ENCODE measurements at regions not wholly inside any gene's neighbourhood (a gene's known extent, or its start where the extent isn't known, plus 50 kb on each side); places are given as distances from the start of the nearest gene placed in this dataset.
"Not testable (repeated sequence)": the region's sequence is repeated elsewhere in the genome, so short reads cannot be mapped to it uniquely, and the experiment has no call there.

DNA sequence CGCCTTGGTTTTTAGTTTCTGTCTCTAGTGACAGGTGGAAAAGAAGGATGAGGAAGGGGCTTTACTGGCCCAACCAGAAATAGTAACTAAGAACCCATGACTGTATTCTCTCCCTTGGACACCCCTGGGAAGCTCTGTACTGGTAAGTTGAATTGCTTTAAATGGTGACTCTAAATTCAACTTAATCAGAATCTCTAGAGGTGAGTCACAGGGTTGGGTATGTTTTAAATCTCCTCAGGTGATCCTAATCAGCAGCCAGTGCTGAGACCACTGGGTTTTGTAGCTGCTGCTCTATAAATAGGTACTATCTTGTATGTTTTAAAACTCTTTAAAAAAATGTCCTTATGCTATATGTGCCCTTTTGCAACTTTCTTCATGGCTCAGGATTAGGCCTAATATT is 314.0 kb upstream of the ECI2 start:
- H3K36me3 Mint-ChIP-seq (ENCODE audit: low read depth): no peaks in the 10 kb centered on the region
- no peaks in the 10 kb centered on the region for H3K9me3 Mint-ChIP-seq
- H3K4me3 Mint-ChIP-seq: no peak overlapping the region
- H3K4me1 Mint-ChIP-seq (ENCODE audit: low read depth): peaks cover 5% of the 10 kb centered on the region
- H3K27me3 Mint-ChIP-seq: peaks cover 5% of the 10 kb centered on the region
- intact Hi-C loops (cut with micrococcal nuclease): no loop called here
- H3K27ac Mint-ChIP-seq: no peak overlapping the region

DNA sequence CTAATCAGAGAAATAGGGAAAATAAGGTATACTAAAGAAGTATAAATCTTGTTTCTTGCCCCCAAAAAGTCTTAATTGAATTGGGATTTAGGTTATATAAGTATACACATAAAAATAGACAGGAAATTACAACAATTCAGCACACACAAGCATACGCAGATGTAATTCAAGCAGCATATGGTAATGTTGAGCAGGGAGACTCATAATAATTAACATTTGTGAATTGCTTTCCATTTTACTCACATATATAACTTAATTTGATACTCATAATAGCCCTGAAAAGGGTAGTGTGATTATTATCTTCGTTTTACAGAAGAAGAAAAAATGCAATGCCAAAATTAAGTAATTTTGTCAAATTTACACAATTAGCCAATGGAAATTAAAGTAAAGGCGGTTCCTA is 313.5 kb upstream of the ECI2 start:
- intact Hi-C loops (cut with micrococcal nuclease): no loop called here
- H3K9me3 Mint-ChIP-seq: no peaks in the 10 kb centered on the region
- H3K27ac Mint-ChIP-seq: no peak overlapping the region
- peaks cover 4% of the 10 kb centered on the region for H3K27me3 Mint-ChIP-seq
- H3K4me3 Mint-ChIP-seq: no peak overlapping the region
- peaks cover 5% of the 10 kb centered on the region for H3K4me1 Mint-ChIP-seq (ENCODE audit: low read depth)
- H3K36me3 Mint-ChIP-seq (ENCODE audit: low read depth): no peaks in the 10 kb centered on the region

- Mint-ChIP-seq H3K27ac (no peak overlapping the region), H3K9me3 (no peaks in the 10 kb centered on the region), H3K4me3 (no peak overlapping the region), H3K27me3 (peaks cover 3% of the 10 kb centered on the region), H3K4me1 (ENCODE audit: low read depth) (peaks cover 5% of the 10 kb centered on the region), H3K36me3 (ENCODE audit: low read depth) (no peaks in the 10 kb centered on the region)
- intact Hi-C loops (cut with micrococcal nuclease): no loop called here
Measured at GRCh38 chr6:4447639-4448330, 312.4 kb upstream of the ECI2 start.

DNA sequence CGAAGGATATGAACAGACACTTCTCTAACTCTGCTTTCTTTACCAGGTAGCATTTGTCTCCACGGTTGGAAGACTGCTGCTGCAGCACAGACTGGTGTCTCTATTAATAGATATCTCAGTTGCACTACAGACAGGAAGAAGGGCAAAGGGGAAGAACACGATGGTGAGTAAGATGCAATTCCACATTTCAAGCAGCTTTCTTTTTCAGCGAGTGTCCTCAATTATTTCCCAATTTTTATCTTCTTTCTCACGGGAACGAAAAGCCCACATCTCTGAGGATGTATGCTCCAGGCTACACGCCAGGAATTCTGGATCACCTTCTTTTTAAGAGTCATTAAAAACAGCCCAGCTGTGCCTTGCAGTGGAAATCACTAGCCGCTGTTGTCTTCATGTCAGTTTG is 311.6 kb upstream of the ECI2 start:
- Mint-ChIP-seq H3K27me3 (peaks cover 1% of the 10 kb centered on the region), H3K4me1 (ENCODE audit: low read depth) (peaks cover 5% of the 10 kb centered on the region), H3K9me3 (no peaks in the 10 kb centered on the region), H3K36me3 (ENCODE audit: low read depth) (no peaks in the 10 kb centered on the region), H3K4me3 (no peak overlapping the region), H3K27ac (no peak overlapping the region)
- intact Hi-C loops (cut with micrococcal nuclease): no loop called here

DNA sequence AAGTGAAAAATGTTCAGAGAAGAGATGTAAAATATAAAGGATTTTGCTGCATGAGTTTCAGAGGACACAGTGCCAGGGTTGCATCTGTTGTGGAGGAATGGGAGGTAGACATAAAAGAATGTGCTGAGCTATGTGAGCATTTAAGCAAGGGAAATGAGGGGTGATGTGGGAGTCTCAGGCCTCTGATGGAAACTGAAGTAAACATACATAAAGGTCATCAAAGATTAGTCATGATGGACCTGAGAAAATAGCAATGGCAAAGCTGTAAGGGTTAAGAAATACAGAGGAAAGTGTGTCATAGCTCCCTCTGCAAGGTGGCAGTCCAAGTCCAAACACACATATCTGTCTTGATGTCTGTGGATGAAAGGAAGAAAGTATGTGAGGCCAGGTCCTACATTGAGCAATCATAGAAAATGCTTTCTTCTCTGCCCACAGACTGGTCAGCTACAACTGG is 306.6 kb upstream of the ECI2 start:
- Mint-ChIP-seq H3K4me1 (ENCODE audit: low read depth) (peaks cover 4% of the 10 kb centered on the region), H3K27ac (no peak overlapping the region), H3K27me3 (peaks cover 2% of the 10 kb centered on the region), H3K9me3 (no peaks in the 10 kb centered on the region), H3K4me3 (no peak overlapping the region), H3K36me3 (ENCODE audit: low read depth) (no peaks in the 10 kb centered on the region)
- intact Hi-C loops (cut with micrococcal nuclease): no loop called here

DNA sequence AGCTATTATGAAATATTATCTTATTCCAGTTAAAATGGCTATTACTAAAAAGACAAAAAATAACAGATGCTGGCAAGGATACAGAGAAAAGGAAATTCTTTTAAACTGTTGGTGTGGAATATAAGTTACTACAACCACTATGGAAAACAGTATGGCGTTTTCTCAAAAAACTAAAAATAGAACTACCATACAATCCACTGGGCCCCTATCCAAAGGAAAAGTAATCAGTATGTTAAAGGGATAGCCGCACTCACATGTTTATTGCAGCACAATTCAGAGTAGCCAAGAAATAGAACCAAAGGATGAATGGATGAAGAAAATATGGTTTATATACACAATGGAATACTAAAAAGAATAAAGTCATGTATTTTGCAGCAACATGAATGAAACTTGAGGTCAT is 303.8 kb upstream of the ECI2 start:
- Mint-ChIP-seq H3K27ac (no peak overlapping the region), H3K36me3 (ENCODE audit: low read depth) (no peaks in the 10 kb centered on the region), H3K9me3 (no peaks in the 10 kb centered on the region), H3K27me3 (peaks cover 2% of the 10 kb centered on the region), H3K4me1 (ENCODE audit: low read depth) (no peaks in the 10 kb centered on the region), H3K4me3 (no peak overlapping the region)
- intact Hi-C loops (cut with micrococcal nuclease): no loop called here

DNA sequence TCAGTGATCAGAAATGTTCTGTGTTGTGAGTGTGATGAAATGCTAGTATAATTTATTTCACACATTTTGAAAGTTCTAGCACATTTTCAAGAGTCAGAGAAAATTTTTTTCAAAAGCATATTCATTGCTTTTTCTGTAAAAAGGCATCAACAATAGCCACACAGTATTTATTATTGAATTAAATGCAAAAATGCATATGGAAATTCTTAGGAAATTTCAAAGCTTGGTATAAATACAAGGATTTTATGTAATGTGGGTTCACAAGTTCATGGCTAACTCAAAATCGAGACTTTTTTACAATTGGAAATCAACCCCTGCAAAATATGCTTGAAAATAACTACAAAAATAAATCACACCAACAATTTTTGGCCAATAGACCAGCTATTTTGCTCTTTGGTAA is 302.0 kb upstream of the ECI2 start:
- no peaks in the 10 kb centered on the region for H3K4me1 Mint-ChIP-seq (ENCODE audit: low read depth)
- H3K27ac Mint-ChIP-seq: no peak overlapping the region
- no peaks in the 10 kb centered on the region for H3K36me3 Mint-ChIP-seq (ENCODE audit: low read depth)
- peaks cover 5% of the 10 kb centered on the region for H3K27me3 Mint-ChIP-seq
- H3K9me3 Mint-ChIP-seq: no peaks in the 10 kb centered on the region
- intact Hi-C loops (cut with micrococcal nuclease): no loop called here
- H3K4me3 Mint-ChIP-seq: no peak overlapping the region

DNA sequence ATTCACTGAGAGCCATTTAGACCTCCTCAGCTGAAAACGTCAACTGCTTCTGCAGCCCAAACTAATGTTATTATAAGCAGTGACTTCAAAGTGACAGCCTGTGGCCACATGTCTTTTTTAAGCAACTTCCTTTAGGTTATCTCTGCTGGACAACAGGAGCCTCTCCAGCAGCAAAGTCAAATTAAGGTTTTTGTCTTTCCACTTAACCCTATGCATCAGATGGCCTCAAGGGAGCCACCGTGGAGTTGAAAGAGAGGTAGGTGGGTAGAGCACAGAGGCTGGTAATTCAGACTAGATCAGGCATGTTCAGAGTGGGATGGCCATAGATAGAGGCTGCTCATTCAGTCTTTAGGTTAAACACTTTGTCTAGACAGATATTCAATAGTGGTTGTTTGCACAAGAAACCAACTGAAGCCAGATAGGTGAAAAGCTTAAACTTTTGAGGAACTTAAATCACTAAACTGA is 300.6 kb upstream of the ECI2 start:
- Mint-ChIP-seq H3K36me3 (ENCODE audit: low read depth) (no peaks in the 10 kb centered on the region), H3K4me3 (no peak overlapping the region), H3K27me3 (peaks cover 5% of the 10 kb centered on the region), H3K27ac (no peak overlapping the region), H3K9me3 (no peaks in the 10 kb centered on the region), H3K4me1 (ENCODE audit: low read depth) (no peaks in the 10 kb centered on the region)
- intact Hi-C loops (cut with micrococcal nuclease): no loop called here

- peaks cover 5% of the 10 kb centered on the region for H3K27me3 Mint-ChIP-seq
- no peaks in the 10 kb centered on the region for H3K4me1 Mint-ChIP-seq (ENCODE audit: low read depth)
- H3K4me3 Mint-ChIP-seq: no peak overlapping the region
- intact Hi-C loops (cut with micrococcal nuclease): no loop called here
- H3K36me3 Mint-ChIP-seq (ENCODE audit: low read depth): no peaks in the 10 kb centered on the region
- H3K9me3 Mint-ChIP-seq: peaks cover 4% of the 10 kb centered on the region
- no peak overlapping the region for H3K27ac Mint-ChIP-seq
Measured at GRCh38 chr6:4434655-4435054, 299.3 kb upstream of the ECI2 start.

DNA sequence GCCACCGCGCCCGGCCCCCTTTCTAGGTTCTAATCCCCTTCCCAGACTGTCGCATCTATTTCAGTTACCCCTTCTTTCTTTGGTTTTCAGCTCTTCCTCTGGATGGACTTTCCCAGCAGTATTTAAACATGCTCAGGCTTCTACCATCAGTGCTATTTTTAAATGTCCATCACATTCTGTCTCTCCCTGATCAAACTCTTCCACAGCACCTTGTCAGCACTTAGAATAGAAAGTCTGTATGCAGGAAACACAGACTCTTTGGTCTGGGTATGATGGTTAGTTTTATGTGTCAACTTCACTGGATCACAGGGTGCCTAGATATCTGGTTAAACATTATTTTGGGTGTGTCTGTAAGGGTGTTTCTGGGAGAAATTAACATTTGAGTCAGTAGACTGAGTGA is 297.8 kb upstream of the ECI2 start:
- Mint-ChIP-seq H3K4me3 (no peak overlapping the region), H3K27ac (no peak overlapping the region), H3K9me3 (peaks cover 17% of the 10 kb centered on the region), H3K27me3 (peaks cover 3% of the 10 kb centered on the region), H3K4me1 (ENCODE audit: low read depth) (no peaks in the 10 kb centered on the region), H3K36me3 (ENCODE audit: low read depth) (no peaks in the 10 kb centered on the region)
- intact Hi-C loops (cut with micrococcal nuclease): no loop called here

GRCh38 chr6:4426968-4427367 is 291.6 kb upstream of the ECI2 start:
- Mint-ChIP-seq H3K4me1 (ENCODE audit: low read depth) (no peaks in the 10 kb centered on the region), H3K9me3 (peaks cover 26% of the 10 kb centered on the region), H3K27ac (no peak overlapping the region), H3K27me3 (no peaks in the 10 kb centered on the region), H3K4me3 (no peak overlapping the region), H3K36me3 (ENCODE audit: low read depth) (no peaks in the 10 kb centered on the region)
- intact Hi-C loops (cut with micrococcal nuclease): no loop called here

- intact Hi-C loops (cut with micrococcal nuclease): no loop called here
- no peaks in the 10 kb centered on the region for H3K4me1 Mint-ChIP-seq (ENCODE audit: low read depth)
- H3K27me3 Mint-ChIP-seq: no peaks in the 10 kb centered on the region
- no peaks in the 10 kb centered on the region for H3K36me3 Mint-ChIP-seq (ENCODE audit: low read depth)
- H3K27ac Mint-ChIP-seq: no peak overlapping the region
- H3K9me3 Mint-ChIP-seq: peaks cover 9% of the 10 kb centered on the region
- H3K4me3 Mint-ChIP-seq: no peak overlapping the region
Measured at GRCh38 chr6:4421837-4422236, 286.5 kb upstream of the ECI2 start.

GRCh38 chr6:4420160-4420865 is 284.9 kb upstream of the ECI2 start:
- no peaks in the 10 kb centered on the region for H3K27me3 Mint-ChIP-seq
- H3K36me3 Mint-ChIP-seq (ENCODE audit: low read depth): no peaks in the 10 kb centered on the region
- H3K4me1 Mint-ChIP-seq (ENCODE audit: low read depth): no peaks in the 10 kb centered on the region
- H3K9me3 Mint-ChIP-seq: peaks cover 9% of the 10 kb centered on the region
- H3K4me3 Mint-ChIP-seq: no peak overlapping the region
- intact Hi-C loops (cut with micrococcal nuclease): no loop called here
- H3K27ac Mint-ChIP-seq: no peak overlapping the region

DNA sequence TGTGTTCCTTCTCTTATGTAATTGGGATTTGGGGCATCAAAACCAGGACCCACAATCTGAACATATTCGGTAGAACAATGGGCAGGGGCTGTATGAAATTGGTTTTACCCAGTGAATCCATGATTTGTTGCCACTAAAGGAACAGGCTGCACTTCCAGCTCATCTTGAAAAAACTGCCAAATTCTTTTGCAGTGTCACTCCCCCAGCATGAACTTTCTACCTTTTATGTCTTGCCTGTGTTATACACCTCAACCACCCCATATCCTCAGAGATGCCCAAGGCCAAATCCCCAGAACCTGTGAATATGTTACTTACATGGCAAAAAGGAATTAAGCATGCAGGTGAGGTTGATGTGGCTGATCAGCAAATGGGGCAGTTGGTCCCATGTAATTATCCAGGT is 280.2 kb upstream of the ECI2 start:
- H3K27ac Mint-ChIP-seq: no peak overlapping the region
- H3K9me3 Mint-ChIP-seq: no peaks in the 10 kb centered on the region
- no peaks in the 10 kb centered on the region for H3K4me1 Mint-ChIP-seq (ENCODE audit: low read depth)
- H3K4me3 Mint-ChIP-seq: no peak overlapping the region
- no peaks in the 10 kb centered on the region for H3K27me3 Mint-ChIP-seq
- H3K36me3 Mint-ChIP-seq (ENCODE audit: low read depth): no peaks in the 10 kb centered on the region
- intact Hi-C loops (cut with micrococcal nuclease): no loop called here

DNA sequence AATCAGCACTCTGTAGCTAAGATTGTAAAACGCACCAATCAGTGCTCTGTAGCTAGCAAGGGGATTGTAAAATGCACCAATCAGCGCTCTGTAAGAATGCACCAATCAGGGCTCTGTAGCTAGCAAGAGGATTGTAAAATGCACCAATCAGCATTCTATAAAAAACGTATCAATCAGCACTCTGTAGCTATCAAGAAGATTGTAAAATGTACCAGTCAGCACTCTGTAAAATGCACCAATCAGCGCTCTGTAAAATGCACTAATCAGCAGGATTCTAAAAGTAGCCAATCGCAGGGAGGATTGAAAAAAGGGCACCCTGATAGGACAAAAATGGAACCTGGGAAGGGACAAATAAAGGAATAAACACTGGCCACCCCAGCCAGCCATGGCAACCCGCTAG is 278.7 kb upstream of the ECI2 start:
- H3K36me3 Mint-ChIP-seq (ENCODE audit: low read depth); H3K4me1 Mint-ChIP-seq (ENCODE audit: low read depth); H3K27me3 Mint-ChIP-seq; H3K4me3 Mint-ChIP-seq; H3K9me3 Mint-ChIP-seq; H3K27ac Mint-ChIP-seq; intact Hi-C loops (cut with micrococcal nuclease): not testable (repeated sequence)
